Retinal pigment epithelial cell (primary cell): ENCODE measurements at regions not wholly inside any gene's neighbourhood (a gene's known extent, or its start where the extent isn't known, plus 50 kb on each side); places are given as distances from the start of the nearest gene placed in this dataset.

Experiments
- DNase-seq: peaks from one replicate; pipeline ENCODE4 v3.0.0-alpha.2; 2010; ENCODE audit warnings: low read depth
- H3K4me3 ChIP-seq: 2 replicates; pipeline ENCODE4 v1.5.1; 2011; ENCODE audit warnings: mild to moderate bottlenecking, low read length, control low read depth, moderate library complexity
- CTCF ChIP-seq: conservative IDR thresholded peaks from 2 replicates; pipeline ENCODE4 v1.5.1; 2011; ENCODE audit warnings: low read depth, low read length, control low read depth, inconsistent platforms

DNA sequence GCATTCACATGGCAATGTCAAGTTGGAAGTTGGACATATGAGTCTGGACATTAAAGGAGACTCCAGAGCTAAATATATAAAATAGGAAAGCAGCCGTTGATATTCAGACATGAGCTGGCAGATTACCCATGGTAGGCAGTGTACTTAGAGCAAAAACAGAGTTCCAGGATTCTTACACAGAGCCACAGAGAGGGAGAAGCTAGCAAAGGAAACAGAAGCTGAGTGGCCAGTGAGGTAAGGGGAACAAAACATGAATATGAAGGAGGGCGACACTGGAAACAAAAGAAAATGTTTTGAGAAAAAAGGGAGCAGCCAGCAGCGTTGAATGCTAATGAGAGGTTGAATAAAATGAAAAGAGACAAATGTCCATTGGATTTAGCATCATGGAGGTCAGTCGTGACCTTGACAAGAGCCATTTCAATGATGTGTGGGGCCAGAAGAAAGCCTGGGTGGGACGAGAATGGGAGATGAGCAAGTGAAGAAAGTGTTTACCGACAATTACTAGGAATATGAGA lies 198.4 kb downstream of the POU4F1 start:
- no peak overlapping the region for H3K4me3 ChIP-seq
- no peak for TF ChIP-seq CTCF
- no peak for DNase-seq

DNA sequence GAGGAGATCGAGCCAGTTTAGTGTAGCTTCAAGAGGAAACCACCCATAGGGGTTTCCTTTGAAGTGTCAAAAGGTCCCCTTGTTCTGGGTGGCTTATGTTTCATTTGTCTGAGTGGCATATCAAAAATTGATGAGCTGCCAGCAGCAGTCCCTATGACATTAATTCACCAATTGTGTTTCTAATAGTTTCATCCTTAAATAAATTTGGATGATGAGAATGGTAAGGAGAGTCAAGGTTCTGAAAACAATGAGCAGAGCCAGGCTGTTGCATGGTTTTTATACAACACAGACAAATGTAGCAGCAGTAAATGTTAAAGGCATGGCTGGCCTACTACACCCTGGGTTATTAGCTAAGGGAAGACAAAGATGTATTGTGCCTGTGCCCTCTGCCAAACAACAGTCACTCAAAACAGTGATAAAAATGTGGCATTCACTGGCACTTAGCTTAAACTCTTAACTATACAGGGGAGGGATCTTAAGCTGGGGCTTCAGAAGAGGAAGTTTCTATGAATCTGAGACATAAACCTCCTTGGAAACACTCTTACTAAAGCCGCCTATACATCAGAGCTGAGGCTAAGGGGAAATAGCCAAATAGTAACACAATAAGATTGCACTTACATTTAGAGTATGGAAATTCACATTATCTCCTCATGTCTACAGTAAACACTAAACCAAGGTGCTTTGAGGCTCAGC lies 200.5 kb downstream of the POU4F1 start:
- DNase-seq = no peak
- TF ChIP-seq CTCF = no peak

DNA sequence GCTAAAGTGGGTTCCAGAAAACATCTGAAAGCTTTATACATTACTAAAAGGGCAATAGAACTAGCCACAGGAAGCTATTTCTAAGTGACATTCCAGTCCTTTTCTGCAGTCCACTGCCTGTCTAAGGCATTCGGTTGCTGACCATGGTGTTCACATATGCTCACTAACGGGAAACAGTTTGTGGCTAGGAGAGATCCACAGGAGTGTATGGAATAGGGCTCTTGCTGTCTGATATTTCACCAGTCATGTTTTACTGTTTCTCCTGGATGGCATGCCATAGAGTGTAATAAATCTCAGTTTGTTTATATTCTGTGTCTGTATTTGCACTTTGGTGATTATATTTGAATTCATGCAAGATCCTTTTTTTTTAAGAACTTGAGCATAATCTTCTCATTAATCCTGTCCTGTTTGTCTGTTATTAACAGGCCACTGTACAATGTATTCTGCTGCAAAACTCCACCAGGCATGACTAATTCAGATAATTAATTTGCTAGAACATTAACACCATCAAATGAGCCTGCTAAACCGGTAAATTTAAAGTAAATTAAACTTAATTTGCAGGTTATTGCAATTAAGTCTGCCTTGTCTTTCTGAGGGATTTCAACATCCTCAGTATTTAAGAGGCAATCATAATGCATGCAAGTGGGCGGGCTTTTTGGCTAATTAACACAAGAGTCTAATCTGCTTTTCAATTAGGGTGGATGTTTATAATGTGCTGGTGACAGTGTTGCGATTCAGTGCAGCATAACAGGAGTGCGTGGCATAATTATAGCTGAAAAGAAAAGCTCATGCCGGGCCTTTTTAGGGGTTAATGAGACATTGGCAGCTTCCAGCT lies 201.3 kb downstream of the POU4F1 start:
- no peak overlapping the region for H3K4me3 ChIP-seq
- TF ChIP-seq CTCF = no peak
- DNase-seq = no peak

More for the DNA sequence above, 200.5 kb downstream of the POU4F1 start:
- no peak overlapping the region for H3K4me3 ChIP-seq

DNA sequence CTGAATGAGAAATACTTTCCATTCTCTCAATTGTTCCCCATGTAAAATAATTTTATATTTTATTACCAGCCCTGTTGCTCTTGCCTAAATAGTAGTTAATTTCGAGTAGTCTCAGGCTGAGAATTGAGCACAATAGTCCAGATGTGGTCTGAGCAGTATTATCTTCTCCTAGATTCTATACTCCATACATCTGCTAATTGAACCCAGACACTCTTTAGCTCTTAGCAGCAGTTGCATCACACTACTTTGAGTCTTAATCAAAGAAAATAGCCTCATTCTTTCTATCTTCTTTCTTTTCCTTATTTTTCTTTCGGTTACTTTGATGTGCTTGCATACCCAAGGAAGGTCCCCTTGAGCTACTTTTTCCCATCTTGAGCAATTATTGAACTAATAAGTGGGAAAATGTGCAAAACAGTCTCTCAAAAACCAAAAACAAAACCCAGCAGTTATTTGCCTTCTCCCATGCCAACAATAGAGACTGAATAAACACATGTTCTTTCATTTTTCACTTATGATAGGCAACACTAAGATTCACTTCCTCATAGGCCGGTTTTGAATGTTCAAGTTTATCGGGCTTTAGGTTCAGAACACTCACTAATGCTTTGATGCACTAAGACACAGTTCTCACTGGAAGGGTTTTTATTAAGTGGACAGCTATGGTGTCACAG lies 204.5 kb downstream of the POU4F1 start:
- TF ChIP-seq CTCF = no peak
- no peak overlapping the region for H3K4me3 ChIP-seq
- no peak for DNase-seq

DNA sequence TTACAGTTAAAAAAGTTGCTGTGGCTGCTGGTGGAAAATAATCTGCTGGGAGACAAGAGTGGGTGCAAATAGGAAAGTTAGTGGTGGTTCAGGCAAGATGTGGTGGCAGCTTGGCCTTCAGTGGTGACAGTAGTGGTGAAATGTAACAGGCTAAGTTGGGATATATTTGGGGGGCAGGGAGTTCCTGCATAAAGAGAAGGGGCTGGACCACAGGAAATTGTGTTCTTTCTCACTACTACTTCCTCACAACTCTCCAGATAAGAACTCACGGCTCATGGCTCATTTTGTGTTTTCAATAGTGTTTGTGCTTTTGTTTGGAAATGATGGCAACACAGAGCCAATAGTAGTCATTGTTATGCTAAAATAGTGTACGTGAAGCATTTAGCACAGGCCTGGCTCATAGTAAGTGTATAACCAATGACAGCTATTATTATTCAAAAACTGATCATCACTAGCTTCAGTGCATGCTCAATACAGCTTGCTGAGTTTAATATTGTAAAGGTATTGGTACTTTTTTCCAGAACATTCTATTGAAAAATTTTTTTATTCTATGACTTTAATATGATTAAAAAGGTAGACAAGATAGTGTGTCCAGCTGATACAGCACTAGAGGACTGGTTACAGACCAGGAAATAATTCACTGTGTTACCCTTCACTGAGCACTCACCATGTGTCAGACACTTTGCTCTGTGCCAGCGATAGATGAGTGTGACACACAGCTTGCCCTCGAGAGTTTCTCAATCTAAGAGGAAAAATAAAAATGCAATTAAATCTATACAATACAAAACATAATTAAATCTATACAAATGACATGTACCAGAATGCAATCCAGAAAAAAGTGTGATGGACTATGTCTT lies 209.8 kb downstream of the POU4F1 start:
- H3K4me3 ChIP-seq = no peak overlapping the region
- TF ChIP-seq CTCF = no peak
- no peak for DNase-seq

DNA sequence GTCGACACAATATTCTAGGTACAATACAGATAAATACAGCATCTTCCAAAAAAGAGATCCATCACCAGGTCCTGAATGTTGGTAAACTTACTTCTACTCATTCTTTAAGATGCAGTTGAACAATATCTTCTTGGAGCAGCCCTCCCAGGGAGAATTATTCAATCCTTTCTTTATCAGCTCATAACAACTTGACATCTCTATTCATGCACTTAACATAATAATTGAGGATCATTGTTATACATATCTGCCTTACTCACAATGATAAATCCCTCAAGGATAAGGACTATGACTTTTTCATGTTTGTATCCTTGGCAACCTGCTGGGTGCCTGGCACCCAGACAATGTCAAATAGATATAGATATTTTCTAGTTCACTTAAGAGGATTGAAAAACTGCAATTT lies 219.5 kb downstream of the POU4F1 start:
- TF ChIP-seq CTCF = no peak
- no peak overlapping the region for H3K4me3 ChIP-seq
- no peak for DNase-seq
